HG03439 (cell line): ENCODE measurements at regions not wholly inside any gene's neighbourhood (a gene's known extent, or its start where the extent isn't known, plus 50 kb on each side); places are given as distances from the start of the nearest gene placed in this dataset.

Source experiments
- ATAC-seq: cut with Tn5 transposase; IDR thresholded peaks from one replicate; pipeline ENCODE4 v1.9.1; 2021; ENCODE audit warnings: mild to moderate bottlenecking, moderate library complexity; ENCODE audit not compliant: unreplicated experiment

- no peak for ATAC-seq
Observed at GRCh38 chr2:128797092-128797491, 478.4 kb upstream of the HS6ST1 start.

GRCh38 chr2:128797533-128797932, 478.9 kb upstream of the HS6ST1 start:
- ATAC-seq = peak; percentile 50

DNA sequence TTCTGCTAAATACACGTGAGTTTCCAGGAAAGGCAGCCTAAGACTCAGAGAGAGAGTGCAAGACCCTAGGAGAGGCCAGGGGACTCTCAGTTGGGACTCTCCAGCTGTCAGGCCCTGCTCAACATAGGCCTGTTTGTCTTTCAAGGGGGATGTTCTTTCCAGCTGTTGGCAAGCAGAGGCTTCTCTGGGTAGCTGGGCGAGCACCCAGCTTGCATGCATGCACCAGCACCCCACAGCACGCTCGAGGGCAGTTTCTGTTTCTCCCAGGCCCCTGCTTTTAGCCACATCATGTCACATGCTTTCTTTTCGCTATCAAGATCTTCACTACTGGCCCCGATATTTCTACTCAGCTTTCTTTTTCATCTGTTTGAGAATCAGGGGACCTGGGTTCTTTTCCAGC, 479.3 kb upstream of the HS6ST1 start:
- ATAC-seq = peak; percentile 91

GRCh38 chr2:128798502-128799283, 480.0 kb upstream of the HS6ST1 start:
- ATAC-seq = no peak

DNA sequence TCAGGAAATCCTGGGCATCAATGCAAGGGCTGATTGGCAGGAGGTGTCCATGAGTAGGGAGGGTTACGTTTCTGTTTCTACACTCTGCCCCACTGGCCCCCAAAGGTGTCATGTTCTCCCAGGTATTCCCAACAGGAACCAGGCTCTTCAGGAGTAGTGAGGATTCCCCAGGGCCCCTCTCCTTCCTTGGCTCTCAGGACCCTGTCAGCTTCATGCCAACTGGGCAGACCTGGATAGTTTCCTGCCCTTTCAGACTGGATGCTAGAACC, 480.6 kb upstream of the HS6ST1 start:
- no peak for ATAC-seq

DNA sequence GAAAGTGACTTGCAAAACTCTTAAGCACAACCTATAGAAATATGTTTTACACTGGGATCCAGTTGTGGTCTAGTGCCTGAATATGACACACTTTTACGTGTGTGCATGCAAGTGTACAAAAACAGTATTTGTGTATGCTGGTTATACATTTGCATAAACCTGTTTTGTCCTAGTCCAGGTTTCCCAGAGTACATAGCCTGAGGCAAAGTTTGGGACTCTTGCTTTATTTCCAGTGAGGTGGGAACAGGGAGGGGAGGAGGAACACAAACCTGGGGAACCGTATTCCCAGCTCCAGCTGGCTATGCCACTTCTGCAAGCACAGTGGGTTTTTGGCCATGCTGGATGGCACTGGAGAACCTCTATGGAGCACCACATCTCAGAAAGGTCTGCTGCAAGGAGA, 481.1 kb upstream of the HS6ST1 start:
- ATAC-seq = no peak

- no peak for ATAC-seq
Observed at GRCh38 chr2:128801576-128801975, 482.9 kb upstream of the HS6ST1 start.

DNA sequence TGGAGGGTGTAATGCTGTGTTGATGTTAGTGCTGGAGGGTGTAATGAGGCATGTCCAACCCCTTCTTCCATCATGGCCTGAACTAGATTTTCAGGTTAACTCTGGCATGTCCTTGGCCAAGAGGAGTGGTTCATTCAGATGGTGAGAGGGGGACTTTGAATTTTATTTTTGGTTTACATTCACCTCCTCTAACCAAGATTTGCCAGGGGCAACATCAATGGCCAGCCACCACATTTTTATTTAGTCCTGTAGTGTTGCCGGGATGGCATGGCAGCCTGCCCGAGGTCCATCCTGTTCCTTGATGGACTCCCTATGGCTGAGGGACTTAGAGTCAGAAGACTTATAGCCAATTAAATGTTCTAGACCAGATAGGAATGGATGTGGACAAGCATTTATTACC, 484.6 kb upstream of the HS6ST1 start:
- ATAC-seq = no peak

DNA sequence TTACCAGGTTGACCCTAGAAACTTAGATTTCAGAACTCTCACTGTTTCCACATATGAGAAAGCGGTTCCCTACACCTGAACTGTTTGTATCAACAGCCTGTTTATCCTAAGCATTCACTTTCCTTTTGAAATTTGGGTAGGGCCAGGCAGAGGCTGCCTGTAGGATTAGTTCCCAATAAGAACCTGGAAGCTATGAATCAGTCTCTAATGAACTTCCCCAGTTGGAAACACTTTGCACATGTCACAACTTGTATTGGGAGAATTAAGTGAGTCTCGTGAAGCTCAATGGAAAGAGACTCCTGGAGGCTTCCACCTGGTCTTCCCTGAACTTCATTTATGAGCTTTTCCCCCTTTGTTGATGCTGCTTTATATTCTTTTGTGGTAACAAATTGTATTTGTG, 486.6 kb upstream of the HS6ST1 start:
- ATAC-seq = no peak

DNA sequence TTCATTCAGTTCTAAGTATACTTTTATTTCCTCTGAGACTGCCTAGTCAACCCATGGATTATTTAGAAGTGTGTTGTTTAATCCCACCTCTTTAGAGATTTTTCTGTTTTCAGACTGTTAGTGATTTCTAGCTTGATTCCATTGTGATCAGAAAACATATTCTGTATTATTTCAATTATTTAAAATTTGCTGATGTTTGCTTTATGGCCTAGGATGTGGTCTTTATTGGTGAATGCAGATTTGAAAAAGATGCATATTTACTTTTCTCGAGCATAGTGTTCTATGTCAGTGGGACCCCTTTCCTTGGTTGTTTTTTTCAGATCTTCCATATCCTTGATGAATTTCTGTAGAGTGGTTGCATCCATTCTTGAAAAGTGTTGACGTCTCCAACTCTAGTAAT, 487.2 kb upstream of the HS6ST1 start:
- no peak for ATAC-seq

DNA sequence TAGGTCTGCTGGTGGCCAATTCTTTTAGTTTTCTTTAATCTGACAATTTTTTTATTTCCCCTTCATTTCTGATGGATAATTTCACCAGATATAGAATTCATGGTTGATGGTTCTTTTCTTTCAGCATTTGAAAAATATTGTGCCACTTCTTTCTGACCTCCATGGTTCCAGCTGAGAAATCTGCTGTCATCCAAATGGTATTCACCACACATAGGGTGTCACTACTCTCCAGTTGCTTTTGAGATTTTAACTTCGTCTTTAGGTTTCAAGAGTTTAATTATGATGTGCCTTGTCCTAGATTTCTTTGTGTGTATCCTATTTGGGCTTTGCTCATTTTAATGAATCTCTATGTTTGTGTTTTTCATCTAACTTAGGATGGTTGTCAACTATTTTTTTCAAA, 488.6 kb upstream of the HS6ST1 start:
- no peak for ATAC-seq

GRCh38 chr2:128808462-128809258, 490.0 kb upstream of the HS6ST1 start:
- no peak for ATAC-seq

DNA sequence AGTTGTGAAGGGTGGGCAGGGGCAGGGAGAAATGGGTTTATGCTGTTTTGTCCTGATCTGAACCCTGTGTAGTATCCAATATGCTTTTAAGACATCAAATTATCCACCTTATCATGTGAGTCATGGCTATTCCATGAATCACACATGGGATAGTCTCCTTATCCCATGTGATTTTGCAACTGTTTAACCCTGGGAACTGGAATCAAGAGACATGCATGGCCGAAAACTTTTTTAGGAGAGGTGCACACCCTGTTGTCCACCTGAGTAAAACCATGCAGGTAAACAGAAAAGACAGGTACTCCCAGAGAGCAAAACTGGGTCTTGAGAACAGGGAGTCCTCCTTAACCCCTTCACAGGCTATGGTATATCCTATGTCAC, 490.6 kb upstream of the HS6ST1 start:
- ATAC-seq = no peak

GRCh38 chr2:128809880-128810279, 491.2 kb upstream of the HS6ST1 start:
- ATAC-seq = no peak

DNA sequence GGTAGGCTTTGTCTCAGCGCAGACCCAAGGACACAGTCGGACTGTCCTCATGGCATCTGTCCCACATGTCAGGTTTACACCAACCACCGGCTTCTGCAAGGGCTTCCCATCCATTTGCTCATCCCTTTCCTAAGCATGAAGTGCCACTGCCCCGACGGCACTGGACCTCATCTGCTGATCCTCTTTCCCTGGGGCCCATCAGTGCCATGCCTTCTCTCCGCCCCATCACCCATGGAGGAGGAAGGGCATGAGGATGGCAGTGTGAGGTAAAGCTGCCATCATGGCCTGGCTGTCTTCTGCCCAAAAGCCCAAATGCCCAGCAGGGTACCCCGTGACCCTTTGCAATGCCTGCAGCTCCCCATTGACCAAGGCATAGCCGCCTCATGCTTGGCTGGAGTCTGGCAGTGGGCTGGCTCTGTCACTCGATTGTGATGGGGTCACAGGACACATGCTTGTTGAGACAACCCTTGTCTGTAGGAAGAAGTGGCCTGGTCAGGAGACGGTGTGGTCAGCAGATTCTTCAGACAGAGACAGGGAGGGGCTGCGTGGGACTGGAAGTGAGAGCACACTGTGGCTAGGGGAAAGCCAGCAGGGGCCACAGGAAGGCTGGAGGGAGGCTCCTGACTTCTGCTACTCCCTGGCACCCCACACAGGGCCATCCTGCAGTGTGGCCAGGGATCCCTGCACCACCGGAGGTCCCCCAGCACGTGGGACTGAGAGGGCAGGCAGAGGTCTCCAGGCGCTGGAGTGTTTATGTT, 493.7 kb upstream of the HS6ST1 start:
- no peak for ATAC-seq

DNA sequence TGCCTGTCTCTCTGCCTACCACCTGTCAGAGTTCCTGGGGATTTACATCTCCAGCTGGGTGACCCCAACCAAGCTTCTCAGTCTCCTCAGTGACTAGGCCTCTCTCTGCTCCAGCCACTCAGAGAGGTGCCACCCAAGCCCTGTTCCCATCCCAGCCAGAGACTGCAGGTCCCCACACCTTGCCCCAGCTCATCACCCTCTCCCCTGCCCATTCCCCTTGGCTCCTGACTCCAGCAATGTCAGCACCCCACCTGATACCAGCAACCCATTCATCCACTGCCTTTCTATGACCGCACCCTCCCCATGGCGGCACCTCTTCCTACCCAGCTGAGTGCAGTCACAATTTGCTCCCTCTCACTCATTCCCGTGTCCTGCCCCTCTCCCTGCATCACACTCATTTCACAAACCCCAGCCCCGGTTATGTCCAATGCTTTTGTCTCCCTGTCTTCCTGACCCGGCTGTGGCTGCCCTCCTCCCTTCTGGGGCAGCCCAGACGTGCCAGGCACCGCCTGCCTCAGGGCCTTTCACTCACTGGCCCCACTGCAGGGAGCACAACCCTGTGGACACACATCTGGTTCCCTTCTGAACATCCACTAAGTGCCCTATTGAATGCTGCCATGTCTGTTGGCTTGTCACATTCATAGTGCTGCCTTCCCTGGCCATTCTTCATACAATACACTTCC, 494.8 kb upstream of the HS6ST1 start:
- ATAC-seq = no peak

GRCh38 chr2:128815248-128815647, 496.6 kb upstream of the HS6ST1 start:
- no peak for ATAC-seq

DNA sequence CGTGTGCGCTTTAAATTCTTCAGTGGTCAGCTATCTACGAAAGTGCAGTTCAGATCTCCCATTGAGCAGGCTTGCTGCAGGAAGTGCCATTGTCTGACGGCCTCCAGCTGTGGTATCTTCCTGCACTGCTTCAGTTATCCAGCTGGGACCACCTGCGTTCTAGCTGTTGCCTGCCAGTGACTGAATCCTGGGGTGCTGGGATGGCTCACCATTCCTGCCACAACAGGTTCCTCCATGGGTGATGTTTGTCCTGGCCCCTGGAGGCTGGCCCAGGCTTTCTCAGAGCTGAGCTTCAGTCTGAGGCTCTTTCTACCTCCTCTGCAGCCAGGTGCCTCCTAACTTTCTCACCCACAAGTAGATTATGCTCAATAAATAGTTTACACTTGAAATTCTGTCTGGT, 498.5 kb upstream of the HS6ST1 start:
- ATAC-seq = no peak

DNA sequence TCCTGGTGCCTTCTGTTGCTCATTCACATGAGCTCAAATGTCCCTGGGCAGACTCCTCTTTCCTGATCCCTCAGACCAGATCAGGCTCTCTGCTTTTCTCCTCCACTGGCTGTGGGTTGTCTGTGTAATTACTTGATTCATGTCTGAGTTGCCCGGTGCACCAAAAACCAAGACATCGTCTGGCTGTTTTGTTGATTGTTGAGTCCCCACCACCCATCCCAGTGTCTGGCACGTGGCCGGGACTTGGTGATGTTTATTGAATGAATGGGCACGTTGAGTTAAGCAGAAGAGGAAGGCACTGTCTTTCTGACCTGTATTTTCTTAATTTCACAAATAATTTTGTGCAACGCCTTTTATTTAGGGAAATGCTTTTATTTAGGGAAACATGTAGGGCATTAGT, 499.1 kb upstream of the HS6ST1 start:
- no peak for ATAC-seq

GRCh38 chr2:128818248-128818647, 499.6 kb upstream of the HS6ST1 start:
- ATAC-seq = no peak

DNA sequence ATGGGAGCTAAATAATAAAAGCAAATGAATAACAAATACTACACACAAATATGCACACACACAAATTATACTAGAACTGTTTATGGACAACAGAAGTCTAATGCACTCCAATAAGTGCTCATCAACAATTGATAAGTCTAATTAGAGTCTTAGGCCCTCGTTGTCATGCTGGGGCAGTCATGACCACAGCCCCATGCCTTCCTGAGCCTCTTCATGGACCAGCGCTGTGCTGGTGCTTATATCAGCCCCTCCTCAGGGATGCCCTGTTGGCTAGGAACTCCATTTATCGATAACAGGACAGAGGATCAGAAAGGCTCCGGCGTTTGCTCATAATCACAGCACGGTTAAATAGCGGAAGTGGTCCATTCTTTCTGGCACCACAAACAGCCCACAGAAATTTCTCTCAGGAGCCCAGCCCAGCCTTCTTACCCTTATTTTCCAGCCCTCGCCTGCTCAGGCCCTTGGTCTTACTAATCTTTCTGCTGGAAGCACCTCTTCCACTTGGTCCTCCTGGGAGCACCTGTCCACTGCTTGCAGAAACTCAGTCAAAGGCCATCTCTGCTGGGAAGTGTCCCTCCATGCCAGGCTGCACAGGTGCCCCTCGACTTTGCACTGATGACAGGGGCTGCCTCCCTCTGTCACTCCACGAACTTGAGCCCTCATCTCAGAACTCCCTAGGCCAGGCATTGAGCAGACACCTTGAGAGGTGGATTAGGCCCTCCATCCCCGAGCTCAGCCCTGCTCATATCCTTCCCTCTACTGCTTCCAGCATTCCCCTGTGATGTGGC, 500.2 kb upstream of the HS6ST1 start:
- ATAC-seq = no peak
